Osteocyte (in vitro differentiated cells): ENCODE measurements at regions not wholly inside any gene's neighbourhood (a gene's known extent, or its start where the extent isn't known, plus 50 kb on each side); places are given as distances from the start of the nearest gene placed in this dataset.

ENCODE experiments used
- DNase-seq: peaks from one replicate; pipeline ENCODE4 v3.0.0; 2021; ENCODE audit warnings: mixed read lengths; ENCODE audit not compliant: unreplicated experiment; ENCODE audit errors: extremely low spot score
- H3K27ac Mint-ChIP-seq: one replicate; pipeline ENCODE4 v1.8.0; 2021; ENCODE audit warnings: mild to moderate bottlenecking, mixed read lengths; ENCODE audit not compliant: unreplicated experiment
- H3K27me3 Mint-ChIP-seq: one replicate; pipeline ENCODE4 v1.8.0; 2021; ENCODE audit warnings: mixed read lengths; ENCODE audit not compliant: unreplicated experiment
- H3K36me3 Mint-ChIP-seq: one replicate; pipeline ENCODE4 v1.8.0; 2021; ENCODE audit warnings: mixed read lengths; ENCODE audit not compliant: unreplicated experiment
- H3K4me1 Mint-ChIP-seq: one replicate; pipeline ENCODE4 v1.8.0; 2021; ENCODE audit warnings: mixed read lengths; ENCODE audit not compliant: unreplicated experiment
- H3K4me3 Mint-ChIP-seq: one replicate; pipeline ENCODE4 v1.8.0; 2021; ENCODE audit warnings: mild to moderate bottlenecking, moderate library complexity, mixed read lengths; ENCODE audit not compliant: unreplicated experiment
- H3K9me3 Mint-ChIP-seq: one replicate; pipeline ENCODE4 v1.8.0; 2021; ENCODE audit warnings: mixed read lengths; ENCODE audit not compliant: unreplicated experiment
- TF ChIP-seq, protein P1 (sequence below): fragments of 200-600 bp; sonication (generic); IDR thresholded peaks from 2 replicates; pipeline ENCODE4 v1.5.0; 2021; ENCODE audit warnings: antibody characterized with exemption, mild to moderate bottlenecking, moderate library complexity

DNA sequence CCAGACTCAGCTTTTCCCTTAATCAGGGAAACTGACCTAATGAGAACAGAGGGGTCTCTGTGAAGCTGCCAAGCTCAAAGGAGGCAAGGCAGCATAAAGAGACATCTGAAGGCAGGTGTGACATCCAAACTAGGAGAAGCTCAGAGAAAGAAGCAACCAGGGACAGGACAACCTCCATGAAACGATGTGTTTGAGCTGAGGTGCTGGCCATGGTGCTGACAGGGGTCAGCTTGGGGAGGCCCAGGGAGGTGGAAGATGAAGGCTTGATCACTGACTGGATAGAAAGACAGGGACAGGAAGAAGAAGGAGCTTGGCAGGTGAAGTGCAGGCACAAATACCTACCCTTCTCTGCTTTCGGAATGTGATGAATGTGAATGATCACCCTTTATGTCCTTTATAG, 179.5 kb upstream of the NSMCE3 start:
- Mint-ChIP-seq H3K27ac (no peak overlapping the region), H3K27me3 (peaks cover 10% of the 10 kb centered on the region), H3K4me1 (peaks cover 11% of the 10 kb centered on the region), H3K36me3 (no peaks in the 10 kb centered on the region), H3K4me3 (no peak overlapping the region), H3K9me3 (no peaks in the 10 kb centered on the region)
- TF ChIP-seq, protein P1, sequence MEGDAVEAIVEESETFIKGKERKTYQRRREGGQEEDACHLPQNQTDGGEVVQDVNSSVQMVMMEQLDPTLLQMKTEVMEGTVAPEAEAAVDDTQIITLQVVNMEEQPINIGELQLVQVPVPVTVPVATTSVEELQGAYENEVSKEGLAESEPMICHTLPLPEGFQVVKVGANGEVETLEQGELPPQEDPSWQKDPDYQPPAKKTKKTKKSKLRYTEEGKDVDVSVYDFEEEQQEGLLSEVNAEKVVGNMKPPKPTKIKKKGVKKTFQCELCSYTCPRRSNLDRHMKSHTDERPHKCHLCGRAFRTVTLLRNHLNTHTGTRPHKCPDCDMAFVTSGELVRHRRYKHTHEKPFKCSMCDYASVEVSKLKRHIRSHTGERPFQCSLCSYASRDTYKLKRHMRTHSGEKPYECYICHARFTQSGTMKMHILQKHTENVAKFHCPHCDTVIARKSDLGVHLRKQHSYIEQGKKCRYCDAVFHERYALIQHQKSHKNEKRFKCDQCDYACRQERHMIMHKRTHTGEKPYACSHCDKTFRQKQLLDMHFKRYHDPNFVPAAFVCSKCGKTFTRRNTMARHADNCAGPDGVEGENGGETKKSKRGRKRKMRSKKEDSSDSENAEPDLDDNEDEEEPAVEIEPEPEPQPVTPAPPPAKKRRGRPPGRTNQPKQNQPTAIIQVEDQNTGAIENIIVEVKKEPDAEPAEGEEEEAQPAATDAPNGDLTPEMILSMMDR: no peak
- no peak for DNase-seq

DNA sequence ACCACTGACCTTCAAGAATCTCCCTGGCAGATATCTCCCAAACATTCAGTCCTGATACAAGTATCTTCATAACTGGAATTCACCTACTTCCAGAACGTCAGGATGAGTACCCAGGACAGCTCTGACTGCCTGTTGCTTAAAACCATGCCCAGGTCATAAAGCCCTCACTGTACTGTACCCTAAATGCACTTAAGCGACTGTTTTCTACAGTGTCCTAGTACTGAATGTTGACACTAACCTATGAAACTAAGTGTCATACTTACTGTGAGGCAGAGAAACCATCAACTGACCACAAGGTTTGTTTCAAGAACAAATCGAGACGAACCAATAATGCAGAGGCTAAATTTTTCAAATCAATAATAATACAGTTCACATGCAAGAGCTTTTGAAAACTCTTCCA, 178.7 kb upstream of the NSMCE3 start:
- no peak for DNase-seq
- TF ChIP-seq, protein P1: no peak
- Mint-ChIP-seq H3K4me1 (peaks cover 8% of the 10 kb centered on the region), H3K36me3 (no peaks in the 10 kb centered on the region), H3K9me3 (no peaks in the 10 kb centered on the region), H3K4me3 (no peak overlapping the region), H3K27ac (no peak overlapping the region), H3K27me3 (peaks cover 10% of the 10 kb centered on the region)

DNA sequence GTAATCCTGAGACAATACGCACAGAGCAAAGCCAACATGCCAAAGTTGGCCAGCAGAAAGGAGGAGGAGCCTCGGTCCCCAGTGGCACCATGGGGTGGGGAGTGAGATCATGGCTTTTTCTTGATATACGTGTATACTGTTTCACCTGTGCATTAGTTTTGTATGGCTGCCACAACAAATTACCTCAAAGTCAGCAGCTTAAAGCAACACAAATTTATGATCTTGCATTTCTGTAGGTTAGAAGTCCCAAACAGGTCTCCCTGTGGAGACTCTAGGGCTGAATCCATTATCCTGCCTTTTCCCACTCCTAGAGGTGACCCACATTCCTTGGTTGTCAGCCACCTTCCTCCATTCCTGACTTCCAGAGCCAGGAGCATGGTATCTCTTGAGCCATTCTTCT, 176.9 kb upstream of the NSMCE3 start:
- TF ChIP-seq, protein P1: no peak
- no peaks in the 10 kb centered on the region for H3K4me1 Mint-ChIP-seq
- H3K4me3 Mint-ChIP-seq: no peak overlapping the region

DNA sequence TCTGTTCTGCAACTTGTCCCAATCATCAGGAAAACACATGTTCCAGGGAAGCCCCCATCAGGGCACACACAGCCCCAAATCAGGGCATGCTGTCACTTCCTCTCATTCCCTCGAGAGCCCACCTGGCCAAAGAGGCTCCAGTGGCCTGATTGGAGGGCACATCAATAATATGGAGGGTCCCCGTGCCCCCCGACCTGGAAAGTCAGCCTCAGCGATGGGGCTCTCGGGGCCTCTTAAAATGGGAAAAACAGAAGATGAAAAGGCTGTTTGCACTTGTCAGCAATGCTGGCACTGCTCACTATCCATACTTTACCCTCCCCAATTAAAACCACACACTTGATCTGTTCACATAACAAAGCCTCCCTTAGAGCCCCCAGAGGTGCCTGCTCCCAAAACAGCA, 172.9 kb upstream of the NSMCE3 start:
- no peak overlapping the region for H3K27ac Mint-ChIP-seq
- TF ChIP-seq, protein P1: no peak
- peaks cover 5% of the 10 kb centered on the region for H3K4me1 Mint-ChIP-seq
- no peaks in the 10 kb centered on the region for H3K36me3 Mint-ChIP-seq
- H3K4me3 Mint-ChIP-seq: no peak overlapping the region
- peak; percentile 67 for DNase-seq
- H3K27me3 Mint-ChIP-seq: no peaks in the 10 kb centered on the region
- H3K9me3 Mint-ChIP-seq: no peaks in the 10 kb centered on the region

More for the DNA sequence above, 176.9 kb upstream of the NSMCE3 start:
- Mint-ChIP-seq H3K36me3 (no peaks in the 10 kb centered on the region), H3K27me3 (peaks cover 10% of the 10 kb centered on the region), H3K27ac (no peak overlapping the region), H3K9me3 (no peaks in the 10 kb centered on the region)
- DNase-seq: no peak

DNA sequence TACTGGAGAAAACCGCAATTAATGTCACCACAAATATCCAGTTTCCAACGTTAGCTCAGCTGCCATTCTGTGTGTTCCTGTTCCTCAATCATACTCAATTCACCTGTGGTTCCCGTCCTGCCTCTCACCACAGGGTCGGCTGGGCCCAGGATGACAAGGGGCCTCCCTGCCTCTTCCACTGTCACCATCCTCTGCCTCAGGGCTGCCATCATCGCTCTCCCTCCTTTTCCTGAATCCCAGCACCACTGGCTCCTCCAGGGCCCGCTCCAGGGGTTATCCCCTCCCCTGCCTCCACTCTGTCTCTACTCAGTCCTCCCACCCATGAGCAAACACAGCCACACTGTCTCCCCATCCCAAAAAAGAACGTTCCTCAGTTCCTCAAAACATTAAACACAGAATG, 170.9 kb upstream of the NSMCE3 start:
- Mint-ChIP-seq H3K27ac (no peak overlapping the region), H3K4me3 (no peak overlapping the region), H3K4me1 (peaks cover 5% of the 10 kb centered on the region), H3K27me3 (no peaks in the 10 kb centered on the region), H3K9me3 (no peaks in the 10 kb centered on the region), H3K36me3 (no peaks in the 10 kb centered on the region)
- peak; percentile 68 for DNase-seq
- TF ChIP-seq, protein P1: no peak
